KMS-11 (cell line): ENCODE measurements at regions not wholly inside any gene's neighbourhood (a gene's known extent, or its start where the extent isn't known, plus 50 kb on each side); places are given as distances from the start of the nearest gene placed in this dataset.

ENCODE experiments used
- H2AFZ ChIP-seq: fragments of 200-600 bp; sonication (generic); 2 replicates; pipeline ENCODE4 v1.6.1; 2016; ENCODE audit warnings: antibody characterized with exemption, mixed run types, low read depth
- H3K27ac ChIP-seq: fragments of 200-600 bp; sonication (generic); 2 replicates; pipeline ENCODE4 v1.6.1; 2016; ENCODE audit warnings: mild to moderate bottlenecking, mixed run types
- H3K27me3 ChIP-seq: fragments of 200-600 bp; sonication (generic); 2 replicates; pipeline ENCODE4 v1.6.1; 2017; ENCODE audit warnings: mild to moderate bottlenecking, low read depth, mixed run types, moderate library complexity; ENCODE audit not compliant: insufficient read depth
- H3K36me3 ChIP-seq: fragments of 200-600 bp; sonication (generic); 2 replicates; pipeline ENCODE4 v1.6.1; 2017; ENCODE audit warnings: mild to moderate bottlenecking, mixed run types; ENCODE audit not compliant: insufficient read depth
- H3K4me1 ChIP-seq: fragments of 200-600 bp; sonication (generic); 2 replicates; pipeline ENCODE4 v1.6.1; 2016; ENCODE audit warnings: mild to moderate bottlenecking, low read depth, mixed run types; ENCODE audit not compliant: poor library complexity, severe bottlenecking
- H3K4me2 ChIP-seq: fragments of 200-600 bp; sonication (generic); 2 replicates; pipeline ENCODE4 v1.7.0; 2016; ENCODE audit warnings: mild to moderate bottlenecking, mixed run types
- H3K4me3 ChIP-seq: fragments of 200-600 bp; sonication (generic); IDR thresholded peaks from 2 replicates; pipeline ENCODE4 v1.6.1; 2017; ENCODE audit warnings: low read depth, low read length, mixed read lengths; ENCODE audit not compliant: insufficient read depth
- H3K79me2 ChIP-seq: fragments of 200-600 bp; sonication (generic); 2 replicates; pipeline ENCODE4 v1.6.1; 2016; ENCODE audit warnings: low read depth, mixed run types; ENCODE audit not compliant: insufficient read depth
- H3K9ac ChIP-seq: fragments of 200-600 bp; sonication (generic); 2 replicates; pipeline ENCODE4 v1.6.1; 2016; ENCODE audit warnings: mild to moderate bottlenecking, mixed run types
- H4K20me1 ChIP-seq: fragments of 200-600 bp; sonication (generic); 2 replicates; pipeline ENCODE4 v1.6.1; 2016; ENCODE audit warnings: mild to moderate bottlenecking, mixed run types; ENCODE audit not compliant: insufficient read depth
- CTCF ChIP-seq: fragments of 200-600 bp; sonication (generic); conservative IDR thresholded peaks from 2 replicates; pipeline ENCODE4 v1.6.1; 2017; ENCODE audit warnings: low read depth, mild to moderate bottlenecking, antibody characterized with exemption, low read length, moderate library complexity, mixed read lengths

GRCh38 chr2:58853420-58853819, 612.3 kb upstream of the FANCL start:
- TF ChIP-seq CTCF, result no peak
- H4K20me1 ChIP-seq, result no peaks in the 10 kb centered on the region
- H3K4me2 ChIP-seq, result no peak overlapping the region
- no peak overlapping the region for H3K4me3 ChIP-seq
- H3K9ac ChIP-seq, result no peak overlapping the region
- no peaks in the 10 kb centered on the region for H3K4me1 ChIP-seq
- no peaks in the 10 kb centered on the region for H3K36me3 ChIP-seq
- no peak overlapping the region for H3K27ac ChIP-seq
- H3K27me3 ChIP-seq, result no peaks in the 10 kb centered on the region
- H3K79me2 ChIP-seq, result no peaks in the 10 kb centered on the region
- no peak overlapping the region for H2AFZ ChIP-seq

- Histone ChIP-seq H3K4me2 (no peak overlapping the region), H3K4me1 (no peaks in the 10 kb centered on the region), H3K9ac (no peak overlapping the region), H3K4me3 (no peak overlapping the region), H3K36me3 (no peaks in the 10 kb centered on the region), H3K27ac (no peak overlapping the region), H3K79me2 (no peaks in the 10 kb centered on the region), H4K20me1 (no peaks in the 10 kb centered on the region), H3K27me3 (no peaks in the 10 kb centered on the region), H2AFZ (no peak overlapping the region)
- no peak for TF ChIP-seq CTCF
These were observed 611.8 kb upstream of the FANCL start for GRCh38 chr2:58852905-58853304.

- no peaks in the 10 kb centered on the region for H3K36me3 ChIP-seq
- H3K27me3 ChIP-seq, result no peaks in the 10 kb centered on the region
- no peak for TF ChIP-seq CTCF
- no peak overlapping the region for H2AFZ ChIP-seq
- H3K27ac ChIP-seq, result no peak overlapping the region
- no peak overlapping the region for H3K4me2 ChIP-seq
- no peaks in the 10 kb centered on the region for H3K4me1 ChIP-seq
- no peak overlapping the region for H3K4me3 ChIP-seq
- no peak overlapping the region for H3K9ac ChIP-seq
- no peaks in the 10 kb centered on the region for H4K20me1 ChIP-seq
- H3K79me2 ChIP-seq, result no peaks in the 10 kb centered on the region
These were observed 611.1 kb upstream of the FANCL start for GRCh38 chr2:58852243-58852642.

GRCh38 chr2:58851598-58851997, 610.5 kb upstream of the FANCL start:
- H3K27me3 ChIP-seq, result no peaks in the 10 kb centered on the region

More at GRCh38 chr2:58851598-58851997, 610.5 kb upstream of the FANCL start:
- no peak overlapping the region for H3K9ac ChIP-seq
- no peaks in the 10 kb centered on the region for H4K20me1 ChIP-seq
- H2AFZ ChIP-seq, result no peak overlapping the region
- H3K4me3 ChIP-seq, result no peak overlapping the region
- no peak overlapping the region for H3K27ac ChIP-seq
- no peaks in the 10 kb centered on the region for H3K4me1 ChIP-seq
- H3K79me2 ChIP-seq, result no peaks in the 10 kb centered on the region
- H3K36me3 ChIP-seq, result no peaks in the 10 kb centered on the region
- no peak for TF ChIP-seq CTCF
- no peak overlapping the region for H3K4me2 ChIP-seq
